HL-60 (cell line): ENCODE measurements at regions not wholly inside any gene's neighbourhood (a gene's known extent, or its start where the extent isn't known, plus 50 kb on each side); places are given as distances from the start of the nearest gene placed in this dataset.

ENCODE experiments used
- DNase-seq, 2 experiments: peaks; one replicate each; pipeline ENCODE4 v3.0.0-alpha.2; 2010 to 2020; ENCODE audit warnings: low read depth in 1 of 2, low spot score in 1 of 2
- H3K27ac ChIP-seq: fragments of 250-450 bp; sonication (Bioruptor Pico); replicated peaks from 2 replicates; pipeline ENCODE4 v1.5.1; 2020; ENCODE audit warnings: mild to moderate bottlenecking, moderate library complexity
- H3K27me3 ChIP-seq: fragments of 250-450 bp; sonication (Bioruptor Pico); 2 replicates; pipeline ENCODE4 v1.5.1; 2021; ENCODE audit warnings: mild to moderate bottlenecking, moderate library complexity; ENCODE audit not compliant: insufficient read depth, poor library complexity, severe bottlenecking
- H3K4me3 ChIP-seq: replicated peaks from 2 replicates; pipeline ENCODE4 v1.5.1; 2011; ENCODE audit warnings: mild to moderate bottlenecking, control low read depth, low read length; ENCODE audit not compliant: insufficient read depth
- GABPA ChIP-seq: IDR thresholded peaks from 2 replicates; pipeline ENCODE4 v1.6.1; 2012; ENCODE audit warnings: low read depth
- POLR2AphosphoS5 ChIP-seq: IDR thresholded peaks from 2 replicates; pipeline ENCODE4 v1.6.1; 2012; ENCODE audit warnings: low read depth
- SPI1 ChIP-seq: IDR thresholded peaks from 2 replicates; pipeline ENCODE4 v1.6.1; 2012; ENCODE audit warnings: low read depth, mild to moderate bottlenecking, borderline replicate concordance
- TF ChIP-seq, protein P1 (sequence below): IDR thresholded peaks from one replicate; pipeline ENCODE4 v1.5.1; 2011; ENCODE audit warnings: low read length, control low read depth, inconsistent platforms; ENCODE audit not compliant: insufficient read depth
- TF ChIP-seq, protein P2 (sequence below): IDR thresholded peaks from 2 replicates; pipeline ENCODE4 v1.6.1; 2012; ENCODE audit warnings: low read depth; ENCODE audit not compliant: insufficient replicate concordance

DNA sequence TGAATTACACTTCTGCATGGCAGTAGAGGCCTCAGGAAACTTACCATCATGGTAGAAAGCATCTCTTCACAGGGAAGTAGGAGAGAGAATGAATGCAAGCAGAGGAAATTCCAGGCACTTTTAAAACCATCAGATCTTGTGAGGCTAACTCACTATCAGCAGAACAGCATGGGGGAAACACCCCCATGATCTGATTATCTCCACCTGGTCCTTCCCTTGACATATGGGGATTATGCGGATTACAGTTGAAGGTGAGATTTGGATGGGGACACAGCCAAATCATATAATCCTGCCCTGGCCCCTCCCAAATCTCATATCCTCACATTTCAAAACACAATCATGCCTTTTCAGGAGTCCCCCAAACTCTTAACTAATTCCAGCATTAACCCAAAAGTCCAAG is 691.1 kb downstream of the SI start:
- no peaks in the 10 kb centered on the region for H3K27me3 ChIP-seq
- H3K4me3 ChIP-seq: no peak overlapping the region
- no peak for DNase-seq
- no peak overlapping the region for H3K27ac ChIP-seq
- TF ChIP-seq, protein P1, sequence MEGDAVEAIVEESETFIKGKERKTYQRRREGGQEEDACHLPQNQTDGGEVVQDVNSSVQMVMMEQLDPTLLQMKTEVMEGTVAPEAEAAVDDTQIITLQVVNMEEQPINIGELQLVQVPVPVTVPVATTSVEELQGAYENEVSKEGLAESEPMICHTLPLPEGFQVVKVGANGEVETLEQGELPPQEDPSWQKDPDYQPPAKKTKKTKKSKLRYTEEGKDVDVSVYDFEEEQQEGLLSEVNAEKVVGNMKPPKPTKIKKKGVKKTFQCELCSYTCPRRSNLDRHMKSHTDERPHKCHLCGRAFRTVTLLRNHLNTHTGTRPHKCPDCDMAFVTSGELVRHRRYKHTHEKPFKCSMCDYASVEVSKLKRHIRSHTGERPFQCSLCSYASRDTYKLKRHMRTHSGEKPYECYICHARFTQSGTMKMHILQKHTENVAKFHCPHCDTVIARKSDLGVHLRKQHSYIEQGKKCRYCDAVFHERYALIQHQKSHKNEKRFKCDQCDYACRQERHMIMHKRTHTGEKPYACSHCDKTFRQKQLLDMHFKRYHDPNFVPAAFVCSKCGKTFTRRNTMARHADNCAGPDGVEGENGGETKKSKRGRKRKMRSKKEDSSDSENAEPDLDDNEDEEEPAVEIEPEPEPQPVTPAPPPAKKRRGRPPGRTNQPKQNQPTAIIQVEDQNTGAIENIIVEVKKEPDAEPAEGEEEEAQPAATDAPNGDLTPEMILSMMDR: no peak
- TF ChIP-seq POLR2AphosphoS5 (no peak), GABPA (no peak), SPI1 (no peak)
- TF ChIP-seq, protein P2, sequence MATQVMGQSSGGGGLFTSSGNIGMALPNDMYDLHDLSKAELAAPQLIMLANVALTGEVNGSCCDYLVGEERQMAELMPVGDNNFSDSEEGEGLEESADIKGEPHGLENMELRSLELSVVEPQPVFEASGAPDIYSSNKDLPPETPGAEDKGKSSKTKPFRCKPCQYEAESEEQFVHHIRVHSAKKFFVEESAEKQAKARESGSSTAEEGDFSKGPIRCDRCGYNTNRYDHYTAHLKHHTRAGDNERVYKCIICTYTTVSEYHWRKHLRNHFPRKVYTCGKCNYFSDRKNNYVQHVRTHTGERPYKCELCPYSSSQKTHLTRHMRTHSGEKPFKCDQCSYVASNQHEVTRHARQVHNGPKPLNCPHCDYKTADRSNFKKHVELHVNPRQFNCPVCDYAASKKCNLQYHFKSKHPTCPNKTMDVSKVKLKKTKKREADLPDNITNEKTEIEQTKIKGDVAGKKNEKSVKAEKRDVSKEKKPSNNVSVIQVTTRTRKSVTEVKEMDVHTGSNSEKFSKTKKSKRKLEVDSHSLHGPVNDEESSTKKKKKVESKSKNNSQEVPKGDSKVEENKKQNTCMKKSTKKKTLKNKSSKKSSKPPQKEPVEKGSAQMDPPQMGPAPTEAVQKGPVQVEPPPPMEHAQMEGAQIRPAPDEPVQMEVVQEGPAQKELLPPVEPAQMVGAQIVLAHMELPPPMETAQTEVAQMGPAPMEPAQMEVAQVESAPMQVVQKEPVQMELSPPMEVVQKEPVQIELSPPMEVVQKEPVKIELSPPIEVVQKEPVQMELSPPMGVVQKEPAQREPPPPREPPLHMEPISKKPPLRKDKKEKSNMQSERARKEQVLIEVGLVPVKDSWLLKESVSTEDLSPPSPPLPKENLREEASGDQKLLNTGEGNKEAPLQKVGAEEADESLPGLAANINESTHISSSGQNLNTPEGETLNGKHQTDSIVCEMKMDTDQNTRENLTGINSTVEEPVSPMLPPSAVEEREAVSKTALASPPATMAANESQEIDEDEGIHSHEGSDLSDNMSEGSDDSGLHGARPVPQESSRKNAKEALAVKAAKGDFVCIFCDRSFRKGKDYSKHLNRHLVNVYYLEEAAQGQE: no peak

GRCh38 chr3:164380156-164380555 is 698.1 kb downstream of the SI start:
- DNase-seq: no peak
- H3K27me3 ChIP-seq: no peaks in the 10 kb centered on the region
- H3K4me3 ChIP-seq: no peak overlapping the region
- no peak for TF ChIP-seq GABPA
- TF ChIP-seq SPI1: no peak
- TF ChIP-seq, protein P1: no peak
- TF ChIP-seq POLR2AphosphoS5: no peak
- TF ChIP-seq, protein P2: no peak
- H3K27ac ChIP-seq: no peak overlapping the region

DNA sequence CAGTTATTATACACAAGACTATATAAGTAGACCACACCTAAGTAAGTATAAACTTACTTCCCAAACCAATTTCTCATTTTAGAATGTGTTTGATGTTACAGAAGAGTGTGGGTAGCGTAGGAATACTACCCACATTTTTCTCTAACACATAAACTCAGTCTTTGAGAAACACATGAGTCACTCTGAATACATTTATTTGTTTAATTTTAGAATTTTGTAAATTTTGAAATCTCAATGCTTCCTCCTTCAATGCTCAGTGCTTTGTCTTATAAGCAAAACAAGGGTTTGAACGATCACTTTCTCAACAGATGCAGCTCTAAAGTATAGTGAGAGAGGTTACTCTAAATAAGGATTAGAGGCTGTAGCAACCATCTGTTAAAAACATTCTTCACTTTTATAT is 700.8 kb downstream of the SI start:
- H3K27me3 ChIP-seq: no peaks in the 10 kb centered on the region
- DNase-seq: no peak
- no peak overlapping the region for H3K27ac ChIP-seq
- TF ChIP-seq GABPA (no peak), POLR2AphosphoS5 (no peak), SPI1 (no peak)
- TF ChIP-seq, protein P2: no peak
- TF ChIP-seq, protein P1: no peak
- H3K4me3 ChIP-seq: no peak overlapping the region
